Esophagus muscularis mucosa (tissue), 4 donors: ENCODE measurements at regions not wholly inside any gene's neighbourhood (a gene's known extent, or its start where the extent isn't known, plus 50 kb on each side); places are given as distances from the start of the nearest gene placed in this dataset.

Source experiments
- CTCF ChIP-seq, 3 experiments: fragments of 200-600 bp in 2 of 3; fragments of 450-650 bp in 1 of 3; sonication (generic) in 2 of 3; IDR thresholded peaks; one replicate each; pipeline ENCODE4 v1.5.1; 2017 to 2019; ENCODE audit warnings: antibody characterized with exemption in 3 of 3, mild to moderate bottlenecking in 2 of 3, moderate library complexity in 1 of 3
- EP300 ChIP-seq: sonication (generic); formaldehyde crosslinking; IDR thresholded peaks from one replicate; pipeline ENCODE4 v1.6.1; 2017; ENCODE audit warnings: antibody characterized with exemption
- POLR2A ChIP-seq: fragments of 450-650 bp; IDR thresholded peaks from one replicate; pipeline ENCODE4 v1.6.1; 2017; ENCODE audit warnings: antibody characterized with exemption, moderate library complexity, mild to moderate bottlenecking, low read depth
- POLR2AphosphoS5 ChIP-seq, 2 donors: sonication (generic); formaldehyde crosslinking; IDR thresholded peaks; one replicate each; pipeline ENCODE4 v1.6.1; 2017; ENCODE audit warnings: antibody characterized with exemption in 2 of 2

- TF ChIP-seq CTCF (IDR thresholded peaks at IDR 0.05) (no peak), POLR2A (no peak), POLR2AphosphoS5 (IDR thresholded peaks at IDR 0.05) (no peak), EP300 (no peak)
These were observed 236.0 kb downstream of the WDR11 start for GRCh38 chr10:121087129-121087528.
